Peyer's patch (tissue), 4 donors: ENCODE measurements at regions not wholly inside any gene's neighbourhood (a gene's known extent, or its start where the extent isn't known, plus 50 kb on each side); places are given as distances from the start of the nearest gene placed in this dataset.

Experiments used
- DNase-seq, 3 donors: peaks; one replicate each; pipeline ENCODE4 v3.0.0-alpha.2; 2017 to 2019
- H3K27ac ChIP-seq, 4 donors: fragments of 200-600 bp; sonication (generic); one replicate each; pipeline ENCODE4 v1.5.1; 2016 to 2019
- H3K27me3 ChIP-seq, 2 donors: fragments of 200-600 bp; sonication (generic); one replicate each; pipeline ENCODE4 v1.5.1; 2019
- H3K36me3 ChIP-seq, 3 donors: fragments of 200-600 bp; sonication (generic); one replicate each; pipeline ENCODE4 v1.5.1; 2016 to 2019
- H3K4me1 ChIP-seq, 4 donors: fragments of 200-600 bp; sonication (generic); one replicate each; pipeline ENCODE4 v1.5.1; 2016 to 2019
- H3K4me3 ChIP-seq, 4 donors: fragments of 200-600 bp; sonication (generic); 1 replicate in 3 of 4; 2 replicates in 1 of 4; pipeline ENCODE4 v1.5.1; 2016 to 2019; ENCODE audit warnings: mild to moderate bottlenecking in 1 of 4
- H3K9me3 ChIP-seq, 4 donors: fragments of 200-600 bp; sonication (generic); one replicate each; pipeline ENCODE4 v1.5.1; 2016 to 2019; ENCODE audit warnings: mild to moderate bottlenecking in 1 of 4
- CTCF ChIP-seq, 6 experiments: fragments of 450-650 bp in 4 of 6; fragments of 200-600 bp in 2 of 6; sonication (generic) in 1 of 6; IDR thresholded peaks; one replicate each; pipeline ENCODE4 v1.5.1; 2017 to 2019; ENCODE audit warnings: antibody characterized with exemption in 6 of 6, mild to moderate bottlenecking in 3 of 6, moderate library complexity in 1 of 6
- POLR2A ChIP-seq, 2 donors: fragments of 450-650 bp; IDR thresholded peaks; one replicate each; pipeline ENCODE4 v1.5.1; 2017; ENCODE audit warnings: antibody characterized with exemption in 2 of 2, mild to moderate bottlenecking in 2 of 2, moderate library complexity in 2 of 2

- H3K4me1 ChIP-seq, result no peaks in the 10 kb centered on the region
- H3K27ac ChIP-seq, result no peak overlapping the region
- no peaks in the 10 kb centered on the region for H3K36me3 ChIP-seq
- DNase-seq, result no peak
- no peak overlapping the region for H3K4me3 ChIP-seq
- no peaks in the 10 kb centered on the region for H3K27me3 ChIP-seq
- H3K9me3 ChIP-seq, result no peaks in the 10 kb centered on the region
- no peak for TF ChIP-seq CTCF (IDR thresholded peaks at IDR 0.05)
Observed at GRCh38 chr2:7916670-7917069, 765.2 kb upstream of the ID2 start.

- H3K4me1 ChIP-seq, result no peaks in the 10 kb centered on the region
- no peaks in the 10 kb centered on the region for H3K27me3 ChIP-seq
- no peaks in the 10 kb centered on the region for H3K9me3 ChIP-seq
- no peak for DNase-seq
- H3K4me3 ChIP-seq, result no peak overlapping the region
- no peaks in the 10 kb centered on the region for H3K36me3 ChIP-seq
- TF ChIP-seq CTCF (IDR thresholded peaks at IDR 0.05) (no peak), POLR2A (IDR thresholded peaks at IDR 0.05) (no peak)
- no peak overlapping the region for H3K27ac ChIP-seq
Observed at GRCh38 chr2:7919510-7919909, 762.3 kb upstream of the ID2 start.

GRCh38 chr2:7924023-7924762 is 757.7 kb upstream of the ID2 start:
- Histone ChIP-seq H3K27me3 (no peaks in the 10 kb centered on the region), H3K4me1 (no peaks in the 10 kb centered on the region), H3K27ac (no peak overlapping the region), H3K36me3 (no peaks in the 10 kb centered on the region), H3K4me3 (no peak overlapping the region), H3K9me3 (no peaks in the 10 kb centered on the region)
- DNase-seq, result no peak
- TF ChIP-seq POLR2A (IDR thresholded peaks at IDR 0.05), result no peak

GRCh38 chr2:7925506-7925905 is 756.4 kb upstream of the ID2 start:
- TF ChIP-seq CTCF (IDR thresholded peaks at IDR 0.05) (no peak), POLR2A (IDR thresholded peaks at IDR 0.05) (no peak)
- Histone ChIP-seq H3K36me3 (no peaks in the 10 kb centered on the region), H3K4me1 (no peaks in the 10 kb centered on the region), H3K9me3 (no peaks in the 10 kb centered on the region), H3K27ac (no peak overlapping the region), H3K27me3 (no peaks in the 10 kb centered on the region), H3K4me3 (no peak overlapping the region)
- DNase-seq, result no peak

DNA sequence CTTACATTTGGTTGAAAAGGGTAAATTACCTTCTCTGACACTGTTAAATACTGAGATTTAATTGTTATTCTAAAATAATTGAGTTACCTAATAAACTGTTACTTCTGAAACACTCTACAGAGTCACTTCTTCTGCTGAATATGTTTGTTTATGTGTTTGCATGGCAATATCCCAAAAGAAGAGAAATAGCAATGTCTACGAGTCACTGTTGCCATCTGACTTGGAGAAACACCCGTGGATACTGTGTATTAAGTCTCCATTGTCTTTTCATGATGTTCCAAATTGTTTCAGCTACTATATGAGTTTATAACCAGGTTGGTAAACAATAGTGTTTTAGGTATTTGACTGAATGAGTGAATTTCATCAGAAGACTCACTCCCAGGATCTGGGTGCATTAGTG is 754.2 kb upstream of the ID2 start:
- H3K9me3 ChIP-seq, result no peaks in the 10 kb centered on the region
- no peak overlapping the region for H3K27ac ChIP-seq
- TF ChIP-seq POLR2A (IDR thresholded peaks at IDR 0.05) (no peak), CTCF (IDR thresholded peaks at IDR 0.05) (no peak)
- no peaks in the 10 kb centered on the region for H3K4me1 ChIP-seq
- no peaks in the 10 kb centered on the region for H3K27me3 ChIP-seq
- no peaks in the 10 kb centered on the region for H3K36me3 ChIP-seq
- H3K4me3 ChIP-seq, result no peak overlapping the region
- no peak for DNase-seq

DNA sequence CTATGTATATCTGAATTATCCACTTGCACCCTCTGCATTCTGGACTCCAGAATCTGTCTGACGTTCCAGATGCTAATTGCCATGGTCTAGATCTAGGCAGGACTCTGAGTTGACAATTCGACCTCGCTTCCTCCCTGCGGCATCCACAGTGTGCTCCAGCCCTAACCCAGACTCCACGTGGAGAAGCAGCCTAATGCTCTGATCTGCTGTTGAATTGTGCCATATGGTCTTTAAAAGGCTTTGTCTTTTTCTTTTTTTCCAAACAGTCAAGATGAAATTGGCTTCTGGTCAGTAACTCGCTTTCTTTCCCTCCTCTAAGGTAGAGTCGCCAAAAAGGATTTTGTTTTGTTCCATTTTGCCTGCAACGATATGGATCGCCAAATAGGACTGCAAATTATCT is 752.6 kb upstream of the ID2 start:
- TF ChIP-seq POLR2A (IDR thresholded peaks at IDR 0.05) (no peak), CTCF (IDR thresholded peaks at IDR 0.05) (no peak)
- H3K36me3 ChIP-seq, result no peaks in the 10 kb centered on the region
- no peak for DNase-seq
- H3K27ac ChIP-seq, result no peak overlapping the region
- H3K4me3 ChIP-seq, result no peak overlapping the region
- H3K4me1 ChIP-seq, result no peaks in the 10 kb centered on the region
- H3K27me3 ChIP-seq, result no peaks in the 10 kb centered on the region
- no peaks in the 10 kb centered on the region for H3K9me3 ChIP-seq
